SK-N-SH treated with all-trans-retinoic acid at 6 μM for 48 hours (cell line): ENCODE measurements at regions not wholly inside any gene's neighbourhood (a gene's known extent, or its start where the extent isn't known, plus 50 kb on each side); places are given as distances from the start of the nearest gene placed in this dataset.
"Not testable (repeated sequence)": the region's sequence is repeated elsewhere in the genome, so short reads cannot be mapped to it uniquely, and the experiment has no call there.

Experiments
- BACH2 ChIP-seq: fragments of 250-450 bp; sonication (Bioruptor Pico); IDR thresholded peaks from 2 replicates; pipeline ENCODE4 v1.9.0; 2021; ENCODE audit warnings: mild to moderate bottlenecking, borderline replicate concordance
- ESRRG ChIP-seq: fragments of 250-450 bp; sonication (Bioruptor Pico); IDR thresholded peaks from 2 replicates; pipeline ENCODE4 v1.6.1; 2021; ENCODE audit warnings: mild to moderate bottlenecking
- ISL1 ChIP-seq: fragments of 250-450 bp; sonication (Bioruptor Pico); IDR thresholded peaks from 2 replicates; pipeline ENCODE4 v2.1.2; 2022; ENCODE audit warnings: mild to moderate bottlenecking, moderate library complexity
- OSR1 ChIP-seq: fragments of 250-450 bp; sonication (Bioruptor Pico); IDR thresholded peaks from 2 replicates; pipeline ENCODE4 v1.8.0; 2022; ENCODE audit warnings: moderate library complexity, mild to moderate bottlenecking, inconsistent platforms
- POU6F1 ChIP-seq: fragments of 250-450 bp; sonication (Bioruptor Pico); IDR thresholded peaks from 2 replicates; pipeline ENCODE4 v1.8.0; 2021; ENCODE audit warnings: low read depth, mild to moderate bottlenecking, moderate library complexity, borderline replicate concordance
- RARB ChIP-seq: fragments of 250-450 bp; sonication (Bioruptor Pico); IDR thresholded peaks from 2 replicates; pipeline ENCODE4 v1.8.0; 2021; ENCODE audit warnings: mild to moderate bottlenecking, moderate library complexity
- TCF4 ChIP-seq: fragments of 250-450 bp; sonication (Bioruptor Pico); IDR thresholded peaks from 2 replicates; pipeline ENCODE4 v1.8.0; 2021; ENCODE audit warnings: mild to moderate bottlenecking, moderate library complexity, borderline replicate concordance
- ZFP3 ChIP-seq: fragments of 250-450 bp; sonication (Bioruptor Pico); IDR thresholded peaks from 2 replicates; pipeline ENCODE4 v1.5.0; 2020; ENCODE audit warnings: mild to moderate bottlenecking, moderate library complexity
- ZFP30 ChIP-seq: fragments of 450-650 bp; formaldehyde crosslinking; IDR thresholded peaks from 2 replicates; pipeline ENCODE4 v1.5.0; 2022; ENCODE audit warnings: mild to moderate bottlenecking, moderate library complexity
- ZNF565 ChIP-seq: fragments of 450-650 bp; formaldehyde crosslinking; conservative IDR thresholded peaks from 2 replicates; pipeline ENCODE4 v1.5.0; 2020; ENCODE audit warnings: low read depth, mild to moderate bottlenecking, moderate library complexity
- ZNF8 ChIP-seq: fragments of 450-650 bp; formaldehyde crosslinking; IDR thresholded peaks from 2 replicates; pipeline ENCODE4 v1.5.0; 2020; ENCODE audit warnings: mild to moderate bottlenecking, moderate library complexity
- TF ChIP-seq, protein P1 (sequence below): fragments of 250-450 bp; sonication (Bioruptor Pico); IDR thresholded peaks from 2 replicates; pipeline ENCODE4 v1.5.0; 2020; ENCODE audit warnings: mild to moderate bottlenecking, moderate library complexity
- TF ChIP-seq, protein P2 (sequence below): fragments of 250-450 bp; sonication (Bioruptor Pico); IDR thresholded peaks from 2 replicates; pipeline ENCODE4 v1.8.0; 2020; ENCODE audit warnings: mild to moderate bottlenecking, moderate library complexity, borderline replicate concordance
- TF ChIP-seq, protein P3 (sequence below): fragments of 250-450 bp; sonication (Bioruptor Pico); IDR thresholded peaks from 2 replicates; pipeline ENCODE4 v1.5.1; 2020; ENCODE audit warnings: low read depth, mild to moderate bottlenecking, moderate library complexity

DNA sequence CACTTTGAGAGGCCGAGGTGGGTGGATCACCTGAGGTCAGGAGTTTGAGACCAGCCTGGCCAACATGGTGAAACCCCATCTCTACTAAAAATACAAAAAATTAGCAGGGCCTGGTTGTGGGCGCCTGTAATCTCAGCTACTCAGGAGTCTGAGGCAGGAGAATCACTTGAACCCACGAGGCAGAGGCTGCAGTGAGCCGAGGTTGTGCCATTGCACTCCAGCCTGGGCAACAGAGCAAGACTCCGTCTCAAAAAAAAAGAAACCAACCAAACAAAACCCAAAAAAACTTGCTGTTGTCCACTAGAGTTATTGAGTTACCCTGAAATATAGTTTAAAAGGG, 186.7 kb downstream of the GOLGA6L6 start:
- TF ChIP-seq ZNF8; POU6F1 (CRISPR knock-in tag); ZFP3 (CRISPR knock-in tag); ZFP30; ESRRG; ISL1; RARB (CRISPR knock-in tag); BACH2 (CRISPR knock-in tag); OSR1; ZNF565 (CRISPR knock-in tag); TCF4 (CRISPR knock-in tag): not testable (repeated sequence)
- TF ChIP-seq, protein P1, sequence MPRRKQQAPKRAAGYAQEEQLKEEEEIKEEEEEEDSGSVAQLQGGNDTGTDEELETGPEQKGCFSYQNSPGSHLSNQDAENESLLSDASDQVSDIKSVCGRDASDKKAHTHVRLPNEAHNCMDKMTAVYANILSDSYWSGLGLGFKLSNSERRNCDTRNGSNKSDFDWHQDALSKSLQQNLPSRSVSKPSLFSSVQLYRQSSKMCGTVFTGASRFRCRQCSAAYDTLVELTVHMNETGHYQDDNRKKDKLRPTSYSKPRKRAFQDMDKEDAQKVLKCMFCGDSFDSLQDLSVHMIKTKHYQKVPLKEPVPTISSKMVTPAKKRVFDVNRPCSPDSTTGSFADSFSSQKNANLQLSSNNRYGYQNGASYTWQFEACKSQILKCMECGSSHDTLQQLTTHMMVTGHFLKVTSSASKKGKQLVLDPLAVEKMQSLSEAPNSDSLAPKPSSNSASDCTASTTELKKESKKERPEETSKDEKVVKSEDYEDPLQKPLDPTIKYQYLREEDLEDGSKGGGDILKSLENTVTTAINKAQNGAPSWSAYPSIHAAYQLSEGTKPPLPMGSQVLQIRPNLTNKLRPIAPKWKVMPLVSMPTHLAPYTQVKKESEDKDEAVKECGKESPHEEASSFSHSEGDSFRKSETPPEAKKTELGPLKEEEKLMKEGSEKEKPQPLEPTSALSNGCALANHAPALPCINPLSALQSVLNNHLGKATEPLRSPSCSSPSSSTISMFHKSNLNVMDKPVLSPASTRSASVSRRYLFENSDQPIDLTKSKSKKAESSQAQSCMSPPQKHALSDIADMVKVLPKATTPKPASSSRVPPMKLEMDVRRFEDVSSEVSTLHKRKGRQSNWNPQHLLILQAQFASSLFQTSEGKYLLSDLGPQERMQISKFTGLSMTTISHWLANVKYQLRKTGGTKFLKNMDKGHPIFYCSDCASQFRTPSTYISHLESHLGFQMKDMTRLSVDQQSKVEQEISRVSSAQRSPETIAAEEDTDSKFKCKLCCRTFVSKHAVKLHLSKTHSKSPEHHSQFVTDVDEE (CRISPR knock-in tag) = not testable (repeated sequence)
- TF ChIP-seq, protein P2, sequence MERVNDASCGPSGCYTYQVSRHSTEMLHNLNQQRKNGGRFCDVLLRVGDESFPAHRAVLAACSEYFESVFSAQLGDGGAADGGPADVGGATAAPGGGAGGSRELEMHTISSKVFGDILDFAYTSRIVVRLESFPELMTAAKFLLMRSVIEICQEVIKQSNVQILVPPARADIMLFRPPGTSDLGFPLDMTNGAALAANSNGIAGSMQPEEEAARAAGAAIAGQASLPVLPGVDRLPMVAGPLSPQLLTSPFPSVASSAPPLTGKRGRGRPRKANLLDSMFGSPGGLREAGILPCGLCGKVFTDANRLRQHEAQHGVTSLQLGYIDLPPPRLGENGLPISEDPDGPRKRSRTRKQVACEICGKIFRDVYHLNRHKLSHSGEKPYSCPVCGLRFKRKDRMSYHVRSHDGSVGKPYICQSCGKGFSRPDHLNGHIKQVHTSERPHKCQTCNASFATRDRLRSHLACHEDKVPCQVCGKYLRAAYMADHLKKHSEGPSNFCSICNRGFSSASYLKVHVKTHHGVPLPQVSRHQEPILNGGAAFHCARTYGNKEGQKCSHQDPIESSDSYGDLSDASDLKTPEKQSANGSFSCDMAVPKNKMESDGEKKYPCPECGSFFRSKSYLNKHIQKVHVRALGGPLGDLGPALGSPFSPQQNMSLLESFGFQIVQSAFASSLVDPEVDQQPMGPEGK (CRISPR knock-in tag) = not testable (repeated sequence)
- TF ChIP-seq, protein P3, sequence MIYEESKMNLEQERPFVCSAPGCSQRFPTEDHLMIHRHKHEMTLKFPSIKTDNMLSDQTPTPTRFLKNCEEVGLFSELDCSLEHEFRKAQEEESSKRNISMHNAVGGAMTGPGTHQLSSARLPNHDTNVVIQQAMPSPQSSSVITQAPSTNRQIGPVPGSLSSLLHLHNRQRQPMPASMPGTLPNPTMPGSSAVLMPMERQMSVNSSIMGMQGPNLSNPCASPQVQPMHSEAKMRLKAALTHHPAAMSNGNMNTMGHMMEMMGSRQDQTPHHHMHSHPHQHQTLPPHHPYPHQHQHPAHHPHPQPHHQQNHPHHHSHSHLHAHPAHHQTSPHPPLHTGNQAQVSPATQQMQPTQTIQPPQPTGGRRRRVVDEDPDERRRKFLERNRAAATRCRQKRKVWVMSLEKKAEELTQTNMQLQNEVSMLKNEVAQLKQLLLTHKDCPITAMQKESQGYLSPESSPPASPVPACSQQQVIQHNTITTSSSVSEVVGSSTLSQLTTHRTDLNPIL (CRISPR knock-in tag) = not testable (repeated sequence)
